Activated CD8-positive, alpha-beta T cell treated with anti-CD3 and anti-CD28 coated beads for 36 hours (primary cell): ENCODE measurements at regions not wholly inside any gene's neighbourhood (a gene's known extent, or its start where the extent isn't known, plus 50 kb on each side); places are given as distances from the start of the nearest gene placed in this dataset.

Experiments
- ATAC-seq: fragments of 200-7000 bp; cut with Tn5 transposase; one replicate; pipeline ENCODE4 v1.10.0; 2021; ENCODE audit warnings: mild to moderate bottlenecking, moderate library complexity
- CTCF ChIA-PET: fragments of 350-600 bp; sonication (Branson Sonifier 250); formaldehyde crosslinking; loops from one replicate; lab custom pipeline; 2021; ENCODE audit warnings: antibody characterized with exemption; lab: Charles Lee
- POLR2A ChIA-PET: fragments of 350-600 bp; sonication (Branson Sonifier 250); formaldehyde crosslinking; loops from one replicate; lab custom pipeline; 2021; ENCODE audit warnings: antibody characterized with exemption; lab: Charles Lee
- DNase-seq: peaks from one replicate; pipeline ENCODE4 v3.0.0-alpha.2; 2020
- H3K27ac Mint-ChIP-seq: one replicate; pipeline ENCODE4 v1.8.0; 2021; ENCODE audit warnings: mild to moderate bottlenecking, mixed read lengths
- H3K27me3 Mint-ChIP-seq: one replicate; pipeline ENCODE4 v1.8.0; 2021; ENCODE audit warnings: mixed read lengths
- H3K36me3 Mint-ChIP-seq: one replicate; pipeline ENCODE4 v1.8.0; 2021; ENCODE audit warnings: low read depth, mixed read lengths
- H3K4me1 Mint-ChIP-seq: one replicate; pipeline ENCODE4 v1.8.0; 2021; ENCODE audit warnings: low read depth, mixed read lengths
- H3K4me3 Mint-ChIP-seq: one replicate; pipeline ENCODE4 v1.8.0; 2021; ENCODE audit warnings: mild to moderate bottlenecking, moderate library complexity, mixed read lengths
- H3K9me3 Mint-ChIP-seq: one replicate; pipeline ENCODE4 v1.8.0; 2021; ENCODE audit warnings: mixed read lengths
- intact Hi-C: fragments of 100-400 bp; cut with micrococcal nuclease; formaldehyde crosslinking; loops from one replicate; pipeline ENCODE4 v1.10.0; 2022
- TF ChIP-seq, protein P1 (sequence below): fragments of 200-600 bp; IDR thresholded peaks from one replicate; pipeline ENCODE4 v1.8.0; 2022; ENCODE audit warnings: antibody characterized with exemption, mild to moderate bottlenecking

DNA sequence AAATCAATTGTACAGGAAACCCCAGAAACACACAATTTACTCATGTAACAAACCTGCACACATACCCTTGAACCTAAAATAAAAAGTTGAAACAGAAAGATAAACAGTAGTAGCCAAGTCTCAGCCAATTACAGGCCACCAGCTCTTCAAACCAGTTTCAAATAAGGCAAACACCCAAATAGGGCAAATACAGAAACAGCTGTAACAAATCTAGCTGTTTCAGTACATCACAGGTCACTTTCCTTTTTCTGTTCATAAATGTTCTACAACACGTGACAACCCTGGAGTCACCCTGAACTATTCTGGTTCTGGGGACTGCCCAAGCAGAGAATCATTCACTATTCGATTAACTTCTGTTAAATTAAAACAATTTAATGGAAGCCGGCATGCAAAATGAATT, 329.0 kb downstream of the GJA1 start:
- H3K27ac Mint-ChIP-seq = no peak overlapping the region
- H3K4me3 Mint-ChIP-seq = no peak overlapping the region
- POLR2A ChIA-PET = no interaction called here
- CTCF ChIA-PET = no interaction called here
- H3K9me3 Mint-ChIP-seq = peaks cover 5% of the 10 kb centered on the region
- no peak for DNase-seq
- intact Hi-C loops = no loop called here
- H3K36me3 Mint-ChIP-seq = no peaks in the 10 kb centered on the region
- TF ChIP-seq, protein P1, sequence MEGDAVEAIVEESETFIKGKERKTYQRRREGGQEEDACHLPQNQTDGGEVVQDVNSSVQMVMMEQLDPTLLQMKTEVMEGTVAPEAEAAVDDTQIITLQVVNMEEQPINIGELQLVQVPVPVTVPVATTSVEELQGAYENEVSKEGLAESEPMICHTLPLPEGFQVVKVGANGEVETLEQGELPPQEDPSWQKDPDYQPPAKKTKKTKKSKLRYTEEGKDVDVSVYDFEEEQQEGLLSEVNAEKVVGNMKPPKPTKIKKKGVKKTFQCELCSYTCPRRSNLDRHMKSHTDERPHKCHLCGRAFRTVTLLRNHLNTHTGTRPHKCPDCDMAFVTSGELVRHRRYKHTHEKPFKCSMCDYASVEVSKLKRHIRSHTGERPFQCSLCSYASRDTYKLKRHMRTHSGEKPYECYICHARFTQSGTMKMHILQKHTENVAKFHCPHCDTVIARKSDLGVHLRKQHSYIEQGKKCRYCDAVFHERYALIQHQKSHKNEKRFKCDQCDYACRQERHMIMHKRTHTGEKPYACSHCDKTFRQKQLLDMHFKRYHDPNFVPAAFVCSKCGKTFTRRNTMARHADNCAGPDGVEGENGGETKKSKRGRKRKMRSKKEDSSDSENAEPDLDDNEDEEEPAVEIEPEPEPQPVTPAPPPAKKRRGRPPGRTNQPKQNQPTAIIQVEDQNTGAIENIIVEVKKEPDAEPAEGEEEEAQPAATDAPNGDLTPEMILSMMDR = no peak
- no peaks in the 10 kb centered on the region for H3K4me1 Mint-ChIP-seq
- ATAC-seq = no peak
- no peaks in the 10 kb centered on the region for H3K27me3 Mint-ChIP-seq

DNA sequence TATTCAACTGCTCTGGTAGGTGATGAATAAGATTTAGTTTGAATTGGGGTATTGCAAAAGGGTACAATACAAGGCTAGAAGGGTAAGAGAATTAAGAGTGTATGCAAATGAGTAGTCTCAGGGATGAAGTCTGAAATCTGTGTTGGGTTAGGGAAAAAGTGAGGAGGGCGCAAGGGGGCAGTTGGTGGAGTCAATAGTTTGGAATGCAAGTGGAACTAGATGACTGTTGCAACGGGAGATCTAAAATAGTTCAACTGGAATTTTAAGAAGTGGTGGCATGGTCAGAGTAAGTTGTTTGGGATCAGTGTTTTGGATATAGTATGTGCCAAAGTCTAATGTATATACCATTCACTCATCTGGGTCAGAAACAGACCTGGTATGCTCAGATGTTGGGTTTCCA, 329.6 kb downstream of the GJA1 start:
- H3K4me1 Mint-ChIP-seq = no peaks in the 10 kb centered on the region
- no peaks in the 10 kb centered on the region for H3K36me3 Mint-ChIP-seq
- H3K27ac Mint-ChIP-seq = no peak overlapping the region
- ChIA-PET POLR2A (no interaction called here), CTCF (no interaction called here)
- ATAC-seq (no peak), DNase-seq (no peak)
- H3K4me3 Mint-ChIP-seq = no peak overlapping the region
- peaks cover 5% of the 10 kb centered on the region for H3K9me3 Mint-ChIP-seq
- intact Hi-C loops = no loop called here
- no peaks in the 10 kb centered on the region for H3K27me3 Mint-ChIP-seq
- TF ChIP-seq, protein P1 = no peak

DNA sequence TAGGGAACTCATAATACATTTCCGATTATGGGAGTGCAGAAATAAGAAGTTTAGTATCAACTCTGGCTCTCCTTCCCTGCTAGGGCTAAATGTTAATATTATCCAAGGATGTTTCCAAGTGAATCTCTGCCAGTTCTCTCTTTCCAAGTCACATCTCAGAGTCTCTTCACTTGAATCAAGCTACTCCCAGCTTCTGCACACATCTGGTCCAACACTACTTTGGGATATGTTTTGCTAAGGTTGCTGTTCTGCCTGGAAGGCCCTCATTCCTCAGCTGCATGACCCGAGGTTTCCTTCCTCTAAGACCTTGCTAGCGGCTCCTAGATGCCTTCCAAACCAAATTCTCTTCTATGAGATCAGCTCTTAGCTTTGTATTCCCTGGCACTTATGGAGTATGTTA, 331.8 kb downstream of the GJA1 start:
- ChIA-PET POLR2A (no interaction called here), CTCF (no interaction called here)
- Mint-ChIP-seq H3K36me3 (no peaks in the 10 kb centered on the region), H3K4me1 (peaks cover 12% of the 10 kb centered on the region), H3K9me3 (peaks cover 4% of the 10 kb centered on the region), H3K27ac (no peak overlapping the region), H3K4me3 (no peak overlapping the region), H3K27me3 (no peaks in the 10 kb centered on the region)
- intact Hi-C loops = no loop called here
- TF ChIP-seq, protein P1 = no peak
- DNase-seq (no peak), ATAC-seq (no peak)

DNA sequence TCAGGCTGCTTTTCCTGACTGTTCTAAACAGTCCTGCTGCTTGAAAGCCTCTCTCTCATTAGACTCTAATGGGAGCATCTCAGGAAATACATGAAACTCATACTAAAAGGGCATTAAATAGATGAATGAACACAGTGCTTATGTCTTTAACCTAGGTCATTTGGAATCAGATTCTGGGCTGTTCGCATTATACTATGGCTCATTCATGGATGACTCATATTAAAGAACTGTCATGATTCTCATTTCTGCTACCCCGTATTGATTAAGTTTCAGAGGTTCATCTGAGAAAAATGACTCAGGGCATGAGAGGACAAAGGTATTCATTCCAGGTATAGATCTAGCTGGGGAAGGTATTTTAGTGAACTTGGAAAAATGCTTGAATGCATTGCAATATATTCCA, 335.5 kb downstream of the GJA1 start:
- H3K4me1 Mint-ChIP-seq = peaks cover 14% of the 10 kb centered on the region
- peak; percentile 86 for ATAC-seq
- H3K36me3 Mint-ChIP-seq = no peaks in the 10 kb centered on the region
- H3K9me3 Mint-ChIP-seq = peaks cover 4% of the 10 kb centered on the region
- CTCF ChIA-PET = no interaction called here
- H3K27me3 Mint-ChIP-seq = no peaks in the 10 kb centered on the region
- H3K27ac Mint-ChIP-seq = no peak overlapping the region
- no peak overlapping the region for H3K4me3 Mint-ChIP-seq
- POLR2A ChIA-PET = no interaction called here
- TF ChIP-seq, protein P1 = no peak
- no peak for DNase-seq
- intact Hi-C loops = no loop called here

DNA sequence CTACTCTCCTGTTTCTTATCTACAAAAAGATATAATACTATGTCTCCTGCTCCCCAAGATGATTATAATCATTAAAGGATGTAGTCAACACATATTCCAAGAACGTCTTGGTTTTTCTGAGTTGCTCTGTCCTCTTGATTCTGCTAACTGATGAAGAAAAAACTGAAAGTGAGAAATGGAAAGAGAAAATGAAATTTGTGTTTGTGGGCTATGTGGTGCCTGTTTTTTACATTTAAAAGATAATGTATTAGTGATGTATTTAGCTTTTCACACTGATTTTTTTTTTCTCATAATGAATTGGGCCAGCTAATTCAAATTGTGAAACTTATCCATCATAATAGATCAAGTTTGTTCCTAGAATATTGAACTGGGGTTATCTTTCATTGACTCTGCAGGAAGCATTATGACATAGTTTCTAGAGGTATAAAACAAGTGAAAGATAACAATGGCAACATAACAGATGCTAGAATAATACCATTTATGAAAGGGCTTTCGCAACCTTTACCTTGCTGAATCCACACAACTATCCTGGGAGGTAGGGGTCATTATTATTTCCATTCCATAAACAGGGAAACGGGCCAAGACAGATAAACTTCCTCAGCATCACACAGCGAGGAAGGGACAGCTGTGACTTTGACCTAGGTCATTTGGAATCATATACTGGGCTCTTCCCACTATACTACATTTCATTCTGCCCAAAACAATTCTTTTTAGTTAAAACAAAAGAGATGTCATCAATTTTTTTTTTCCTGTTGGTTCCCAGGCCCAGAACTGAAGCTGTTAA, 336.7 kb downstream of the GJA1 start:
- CTCF ChIA-PET = interaction anchor here (0.6 kb wide), 1 partner anchor 216 kb away, joined by 3 read pairs; no protein-coding TSS in a partner anchor
- Mint-ChIP-seq H3K27me3 (no peaks in the 10 kb centered on the region), H3K27ac (peak overlapping the region; percentile 43), H3K4me1 (peaks cover 14% of the 10 kb centered on the region), H3K4me3 (no peak overlapping the region), H3K9me3 (peaks cover 6% of the 10 kb centered on the region), H3K36me3 (no peaks in the 10 kb centered on the region)
- TF ChIP-seq, protein P1 = no peak
- no peak for DNase-seq
- POLR2A ChIA-PET = no interaction called here
- intact Hi-C loops = no loop called here
- peak; percentile 68 for ATAC-seq
